OCI-LY7 (cell line): ENCODE measurements at regions not wholly inside any gene's neighbourhood (a gene's known extent, or its start where the extent isn't known, plus 50 kb on each side); places are given as distances from the start of the nearest gene placed in this dataset.

ENCODE experiments used
- EZH2phosphoT487 ChIP-seq: fragments of 200-600 bp; sonication (generic); IDR thresholded peaks from 2 replicates; pipeline ENCODE4 v1.6.1; 2018; ENCODE audit warnings: low read depth, borderline replicate concordance, mild to moderate bottlenecking, mixed run types, antibody characterized with exemption, low read length, moderate library complexity, mixed read lengths
- TF ChIP-seq, protein P1 (sequence below): fragments of 200-600 bp; sonication (generic); conservative IDR thresholded peaks from 2 replicates; pipeline ENCODE4 v1.5.1; 2014; ENCODE audit warnings: mild to moderate bottlenecking, antibody characterized with exemption, low read length, moderate library complexity, mixed read lengths

DNA sequence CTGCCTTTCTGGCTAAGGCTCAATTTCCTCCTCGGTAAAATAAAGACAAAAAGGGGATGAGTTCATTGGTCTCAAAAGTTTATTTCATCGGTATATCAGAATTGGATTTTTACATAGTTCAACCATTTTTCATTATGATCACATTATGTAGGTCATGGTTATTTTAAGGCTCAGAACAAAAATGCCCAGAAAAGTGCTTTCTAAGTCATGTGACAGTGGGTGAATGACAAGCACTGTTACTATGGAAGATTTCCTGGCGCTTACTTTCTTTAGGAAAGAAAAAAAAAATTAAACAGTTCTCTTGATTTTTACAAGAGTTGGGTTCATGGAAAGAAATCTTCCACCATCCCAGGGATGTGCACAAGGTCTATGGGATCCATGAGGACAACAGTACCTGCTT is 117.9 kb upstream of the CES5A start:
- TF ChIP-seq, protein P1, sequence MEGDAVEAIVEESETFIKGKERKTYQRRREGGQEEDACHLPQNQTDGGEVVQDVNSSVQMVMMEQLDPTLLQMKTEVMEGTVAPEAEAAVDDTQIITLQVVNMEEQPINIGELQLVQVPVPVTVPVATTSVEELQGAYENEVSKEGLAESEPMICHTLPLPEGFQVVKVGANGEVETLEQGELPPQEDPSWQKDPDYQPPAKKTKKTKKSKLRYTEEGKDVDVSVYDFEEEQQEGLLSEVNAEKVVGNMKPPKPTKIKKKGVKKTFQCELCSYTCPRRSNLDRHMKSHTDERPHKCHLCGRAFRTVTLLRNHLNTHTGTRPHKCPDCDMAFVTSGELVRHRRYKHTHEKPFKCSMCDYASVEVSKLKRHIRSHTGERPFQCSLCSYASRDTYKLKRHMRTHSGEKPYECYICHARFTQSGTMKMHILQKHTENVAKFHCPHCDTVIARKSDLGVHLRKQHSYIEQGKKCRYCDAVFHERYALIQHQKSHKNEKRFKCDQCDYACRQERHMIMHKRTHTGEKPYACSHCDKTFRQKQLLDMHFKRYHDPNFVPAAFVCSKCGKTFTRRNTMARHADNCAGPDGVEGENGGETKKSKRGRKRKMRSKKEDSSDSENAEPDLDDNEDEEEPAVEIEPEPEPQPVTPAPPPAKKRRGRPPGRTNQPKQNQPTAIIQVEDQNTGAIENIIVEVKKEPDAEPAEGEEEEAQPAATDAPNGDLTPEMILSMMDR: no peak
- no peak for TF ChIP-seq EZH2phosphoT487
